ENCODE measurements at regions not wholly inside any gene's neighbourhood (a gene's known extent, or its start where the extent isn't known, plus 50 kb on each side); places are given as distances from the start of the nearest gene placed in this dataset.
A peak's percentile ranks its signal among the peaks of the same experiment; 100 is the strongest.

DNA sequence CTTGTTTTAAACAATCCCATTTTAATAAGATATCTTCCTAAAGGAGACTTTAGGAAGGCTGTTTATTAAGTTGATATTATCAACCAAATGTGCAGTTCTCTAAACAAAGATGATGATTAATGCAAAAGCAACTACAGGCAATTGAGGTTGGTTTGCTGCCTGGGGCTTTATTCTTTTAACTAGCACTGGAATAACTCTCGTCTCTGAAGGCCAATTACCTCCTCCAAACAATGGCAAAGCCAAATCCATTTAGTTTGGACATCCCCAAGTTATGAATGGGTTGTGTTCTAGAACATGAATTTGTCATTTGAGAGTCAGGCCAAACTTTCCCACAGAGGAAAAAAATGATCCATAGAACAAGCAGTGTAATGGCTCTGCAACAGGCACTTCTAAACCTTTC lies 114.1 kb downstream of the SLC16A9 start:
- DNase-seq: no peak

DNA sequence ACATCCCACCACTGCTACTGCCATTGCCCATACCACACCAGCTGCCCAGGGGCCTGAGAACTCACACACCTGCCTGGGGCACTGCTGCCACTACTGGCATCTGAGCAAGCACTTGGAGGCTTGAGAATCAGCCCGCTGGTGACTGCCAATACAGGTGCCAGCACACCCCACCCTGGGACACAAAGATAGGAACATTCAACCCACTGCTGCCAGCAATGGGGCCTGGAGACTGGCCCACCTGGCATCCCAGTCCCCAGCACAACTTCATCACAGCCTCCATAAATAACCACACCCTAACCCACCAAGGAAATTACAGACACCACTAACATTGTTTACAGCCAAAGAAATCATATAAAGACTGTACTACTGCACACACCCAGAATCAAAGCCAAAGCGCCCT lies 115.9 kb downstream of the SLC16A9 start:
- no peak for DNase-seq

DNA sequence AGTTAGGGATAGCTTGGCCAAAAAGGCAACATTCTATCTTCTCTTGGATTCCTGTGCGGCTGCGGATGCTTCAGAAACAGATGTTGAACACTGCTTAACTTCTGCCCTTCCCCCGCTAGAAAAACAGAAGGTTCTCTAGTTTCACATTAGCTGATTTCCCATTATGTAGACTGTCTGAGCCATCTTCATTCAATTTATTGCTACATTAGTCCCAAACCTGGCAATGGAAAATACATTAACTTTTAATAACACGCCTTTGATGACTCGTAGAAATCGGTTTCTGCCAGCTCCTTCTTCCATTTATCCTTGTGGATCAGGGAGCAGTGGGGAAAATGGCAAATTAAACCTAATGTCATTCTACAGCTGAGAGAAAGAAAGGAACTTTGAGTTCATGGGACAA lies 119.9 kb downstream of the SLC16A9 start:
- no peak for DNase-seq

DNA sequence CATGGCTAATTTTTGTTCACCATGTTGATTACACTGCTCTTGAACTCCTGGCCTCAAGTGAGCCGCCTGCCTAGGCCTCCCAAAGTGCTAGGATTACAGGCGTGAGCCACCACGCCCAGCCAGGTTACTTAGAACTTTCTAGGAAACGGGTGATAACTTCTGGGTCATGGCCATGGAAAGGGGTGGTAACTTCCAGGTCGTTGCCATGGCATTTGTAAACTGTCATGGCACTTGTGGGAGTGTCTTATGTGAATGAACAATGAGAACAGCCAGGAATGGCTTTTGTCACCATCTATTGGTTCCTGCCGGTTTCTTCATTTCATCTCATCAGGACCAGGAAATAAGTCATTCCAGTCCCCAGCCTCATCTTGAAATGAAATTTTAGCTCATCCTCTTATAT lies 120.9 kb downstream of the SLC16A9 start:
- no peak for DNase-seq

DNA sequence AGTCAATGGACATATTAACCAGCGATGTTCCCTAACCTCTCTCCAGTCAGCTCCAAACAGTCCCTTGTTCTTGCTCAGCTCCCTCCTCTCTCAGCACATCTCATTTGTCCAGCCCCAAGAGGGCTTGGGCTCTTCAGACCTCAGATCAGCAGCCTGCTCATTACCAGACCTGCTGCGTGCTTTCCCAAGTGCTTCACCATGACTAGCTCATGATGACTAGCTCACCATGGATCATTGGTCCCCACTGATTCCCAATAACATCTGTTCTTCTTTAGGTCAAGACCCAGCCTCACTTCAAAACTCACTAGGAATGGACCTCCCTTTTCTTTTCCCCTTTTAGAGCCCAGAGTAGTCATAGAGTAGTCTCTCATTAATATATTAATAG lies 121.9 kb downstream of the SLC16A9 start:
- no peak for DNase-seq

DNA sequence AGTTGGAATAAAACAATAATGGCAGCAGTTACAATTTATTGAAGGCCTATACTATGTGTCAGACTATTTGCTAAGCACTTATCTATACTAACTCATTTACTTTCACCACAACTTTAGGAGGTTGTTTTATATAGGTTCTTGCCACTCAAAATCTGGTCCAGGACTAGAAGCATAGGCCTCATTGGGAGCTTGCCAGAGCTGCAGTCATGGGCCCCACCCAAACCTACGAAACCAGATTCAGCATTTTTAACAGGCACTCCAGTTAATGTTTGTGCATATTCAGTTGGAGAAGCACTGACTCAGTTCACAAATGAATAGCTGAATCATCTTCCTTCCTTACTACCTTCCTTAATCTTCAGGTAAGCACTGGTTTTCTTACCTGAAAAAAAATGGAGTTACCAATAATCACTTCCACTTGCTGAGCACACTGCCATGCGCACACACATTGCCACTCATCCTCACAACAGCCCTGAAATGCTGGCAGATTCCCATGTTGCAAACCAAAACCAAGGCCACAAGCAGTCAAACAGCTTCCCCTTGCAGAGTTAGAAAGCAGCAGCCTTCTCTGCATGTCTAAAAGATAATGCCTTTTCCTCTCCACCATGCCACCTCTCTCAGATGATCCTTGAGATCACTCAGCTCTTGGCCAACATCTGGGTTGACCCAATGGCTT lies 122.4 kb downstream of the SLC16A9 start:
- no peak for DNase-seq

DNA sequence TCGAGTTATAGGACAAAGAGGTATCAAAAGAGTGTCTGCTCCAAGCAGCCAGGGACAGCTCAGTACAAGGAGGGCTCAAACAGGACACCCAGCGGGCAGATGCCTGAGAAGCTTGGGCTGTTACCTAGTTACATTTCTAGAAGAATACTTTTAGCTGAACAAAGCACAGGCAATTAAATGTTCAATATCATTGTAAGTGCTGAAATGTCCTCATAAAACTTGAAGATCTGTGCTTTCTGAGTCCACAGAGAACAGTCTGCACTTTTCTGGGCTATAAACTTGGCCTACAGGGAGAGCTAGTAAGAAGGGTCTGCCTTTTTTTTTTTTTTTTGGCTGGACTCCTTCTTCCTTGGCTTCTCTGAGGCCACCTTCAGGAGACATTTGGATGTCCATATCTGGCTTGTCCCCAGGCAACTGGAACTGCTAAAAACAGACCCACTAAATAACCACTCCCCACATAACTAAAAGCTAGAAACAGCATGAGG lies 123.2 kb downstream of the SLC16A9 start:
- no peak for DNase-seq

DNA sequence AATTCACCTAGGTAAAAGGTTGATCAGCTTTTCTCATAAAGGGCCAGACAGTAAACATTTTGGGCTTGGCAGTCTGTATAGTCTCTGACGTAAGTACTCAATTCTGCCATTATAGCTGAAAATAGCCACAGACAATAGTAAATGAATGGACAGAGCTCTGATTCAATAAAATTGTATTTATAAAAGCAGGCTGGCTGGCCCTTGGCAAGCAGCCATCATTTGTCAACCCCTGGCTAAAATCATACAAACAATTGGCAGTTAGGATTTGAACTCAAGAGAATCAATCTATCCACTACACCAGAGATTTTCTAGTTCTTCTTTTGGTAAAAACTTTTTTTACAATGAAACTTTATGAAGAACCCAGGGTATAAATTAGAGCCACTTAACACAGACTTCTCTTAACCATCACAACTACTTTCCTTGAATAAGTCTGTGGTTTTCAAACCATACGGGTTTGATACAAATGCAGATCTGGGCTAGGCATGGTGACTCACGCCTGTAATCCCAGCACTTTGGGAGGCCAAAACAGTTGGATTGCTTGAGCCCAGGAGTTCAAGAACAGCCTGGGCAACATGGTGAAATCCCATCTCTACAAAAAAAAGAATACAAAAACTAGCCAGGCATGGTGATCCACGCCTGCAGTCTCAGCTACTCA lies 124.5 kb downstream of the SLC16A9 start:
- DNase-seq: no peak

DNA sequence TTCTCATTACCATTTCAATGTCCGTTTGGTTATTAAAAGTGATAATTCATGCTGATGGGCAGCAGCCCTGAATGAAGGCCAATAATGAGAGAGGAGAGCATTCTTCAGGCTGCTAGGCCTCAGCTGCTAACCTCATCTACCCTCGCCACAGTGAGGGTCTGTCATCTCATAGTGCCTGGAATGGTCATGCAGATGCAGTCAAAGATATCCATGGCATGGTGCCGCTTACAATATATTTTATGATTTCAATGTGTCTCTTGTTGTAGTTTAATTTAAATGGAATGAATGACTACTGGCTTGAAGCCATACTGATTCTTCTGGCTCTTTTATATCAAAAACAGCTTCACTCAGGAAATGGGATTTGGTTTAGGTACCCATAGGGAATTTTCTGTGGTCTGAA lies 126.9 kb downstream of the SLC16A9 start:
- DNase-seq: no peak

DNA sequence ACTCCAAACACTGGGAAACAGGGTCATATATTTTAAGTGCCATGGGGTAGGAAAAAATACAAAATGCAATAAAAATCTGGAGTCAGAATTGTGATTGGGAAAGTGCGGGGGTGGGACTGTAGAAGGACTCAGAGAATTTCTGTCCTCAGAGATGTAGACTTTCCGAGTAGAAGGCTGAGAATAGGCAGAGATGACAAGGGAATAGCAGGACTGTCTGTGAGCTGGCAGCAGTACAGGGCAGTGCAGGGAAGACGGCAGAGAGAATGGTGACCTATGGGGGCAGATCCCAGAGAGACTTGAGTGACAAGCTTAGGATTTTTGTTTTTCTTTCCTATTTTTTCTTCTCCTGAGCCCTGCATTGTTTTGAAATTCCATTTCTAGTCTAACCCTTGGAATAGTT lies 127.6 kb downstream of the SLC16A9 start:
- no peak for DNase-seq

DNA sequence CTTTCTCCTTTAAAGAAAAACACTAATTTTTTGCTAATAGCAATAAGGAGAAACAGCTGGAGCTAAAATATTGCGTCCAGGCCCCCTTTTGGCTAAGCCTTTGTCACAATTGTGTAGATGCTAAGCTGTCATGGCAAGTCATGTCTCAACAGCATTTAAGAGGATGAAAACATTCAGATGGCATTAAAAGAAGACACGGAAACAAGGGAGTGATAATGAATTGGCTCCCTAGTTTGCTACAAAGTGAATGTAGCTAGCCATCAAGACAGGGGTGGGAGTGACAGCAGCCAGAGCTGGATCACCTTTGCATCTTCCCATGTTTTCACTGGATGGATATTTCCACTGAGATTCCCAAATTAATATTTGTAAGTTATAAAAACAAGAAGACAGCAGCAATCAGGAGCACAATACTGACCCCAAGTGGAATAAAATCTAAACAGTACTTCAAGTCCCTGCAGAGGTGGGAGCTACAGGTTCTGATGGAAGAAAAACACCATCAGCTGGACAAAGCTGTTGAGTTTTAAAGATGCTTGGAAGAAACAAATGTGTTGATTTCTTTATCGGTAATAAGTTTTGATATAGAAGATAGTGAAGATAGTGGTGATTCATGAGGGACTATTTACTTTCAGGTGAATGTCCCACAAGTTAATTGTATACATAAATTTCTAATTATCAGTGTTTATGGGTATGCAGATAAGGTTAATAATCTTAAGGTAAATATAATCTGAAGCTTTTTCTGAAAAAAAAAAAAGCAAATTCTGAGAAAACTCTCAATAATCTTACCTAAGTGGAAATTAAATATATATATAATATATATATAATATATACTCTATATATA lies 129.4 kb downstream of the SLC16A9 start:
- peak; percentile 31 for DNase-seq

DNA sequence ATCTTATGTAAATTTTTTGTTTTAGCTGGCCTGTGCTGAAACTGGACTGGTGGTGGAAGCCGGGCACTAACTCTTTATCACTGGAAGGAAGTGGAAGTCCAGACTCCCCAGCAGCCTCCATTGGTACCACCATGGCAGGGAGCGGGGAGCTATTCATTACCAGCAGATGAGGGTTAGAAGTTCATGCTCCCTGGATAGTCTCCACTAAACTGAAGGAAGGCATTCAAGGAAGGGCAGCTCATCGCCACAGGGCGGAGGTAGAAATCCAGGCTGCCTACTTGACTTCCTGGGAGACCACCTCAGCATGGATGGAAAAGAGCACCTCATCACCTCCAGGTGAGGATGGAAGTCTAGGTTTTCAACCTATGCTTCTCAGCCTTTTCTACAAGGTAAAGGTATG lies 130.9 kb downstream of the SLC16A9 start:
- DNase-seq: no peak

DNA sequence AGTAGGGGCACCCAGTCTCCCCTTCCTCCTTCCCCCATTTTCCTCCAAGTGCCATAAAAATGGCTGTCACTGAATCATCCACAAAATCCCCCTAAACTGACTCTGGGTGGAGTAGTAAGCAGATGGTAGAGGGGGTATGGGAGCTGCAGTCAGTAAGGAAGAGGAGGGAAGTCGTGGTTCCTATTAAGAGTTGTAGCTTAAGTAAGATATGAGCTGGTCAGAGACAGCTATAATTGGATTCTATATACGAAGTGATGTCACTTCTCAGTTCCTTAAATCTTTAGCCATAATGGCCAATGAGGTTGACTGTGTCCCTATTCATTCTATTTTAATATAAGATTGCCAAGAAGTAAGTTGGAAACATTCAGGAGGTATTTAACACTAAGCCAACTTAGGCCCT lies 131.7 kb downstream of the SLC16A9 start:
- DNase-seq: no peak

DNA sequence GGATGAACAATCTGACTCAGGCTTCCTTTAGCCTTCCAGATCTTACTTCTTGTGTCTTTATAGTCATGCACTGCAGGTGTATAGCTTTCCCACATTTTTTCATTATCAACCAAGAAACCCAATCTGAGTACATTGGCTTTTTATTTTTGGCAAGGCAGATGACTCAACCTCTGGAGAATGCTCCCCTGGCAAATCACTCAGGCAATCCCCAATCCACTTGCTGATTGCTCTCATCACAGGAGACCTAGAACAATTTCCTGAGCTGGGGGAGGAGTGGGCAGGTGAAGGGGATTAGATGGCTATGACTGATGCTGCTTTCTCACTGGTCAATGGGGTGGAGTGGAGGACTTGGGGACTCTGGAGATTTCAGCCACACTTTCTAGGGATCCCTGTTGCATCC lies 134.4 kb downstream of the SLC16A9 start:
- DNase-seq: no peak

DNA sequence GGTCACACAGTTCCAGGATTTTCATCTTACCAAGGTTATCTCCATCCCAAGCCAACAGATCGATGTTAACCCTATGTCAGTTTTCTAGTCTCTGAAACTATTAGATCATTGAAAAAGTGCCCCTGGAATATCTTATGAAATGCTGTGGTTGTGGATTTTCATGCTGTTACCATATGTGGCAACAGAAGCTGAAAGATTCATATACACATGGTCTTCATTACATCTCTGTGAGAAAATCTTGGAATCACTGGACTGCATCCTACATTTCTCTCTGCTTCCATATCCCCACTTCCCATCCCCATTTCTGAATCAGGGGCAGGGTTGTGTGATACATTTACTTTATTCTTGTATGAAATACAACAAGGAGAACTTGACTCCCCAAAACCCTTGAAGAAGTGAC lies 146.1 kb downstream of the SLC16A9 start:
- DNase-seq: no peak

DNA sequence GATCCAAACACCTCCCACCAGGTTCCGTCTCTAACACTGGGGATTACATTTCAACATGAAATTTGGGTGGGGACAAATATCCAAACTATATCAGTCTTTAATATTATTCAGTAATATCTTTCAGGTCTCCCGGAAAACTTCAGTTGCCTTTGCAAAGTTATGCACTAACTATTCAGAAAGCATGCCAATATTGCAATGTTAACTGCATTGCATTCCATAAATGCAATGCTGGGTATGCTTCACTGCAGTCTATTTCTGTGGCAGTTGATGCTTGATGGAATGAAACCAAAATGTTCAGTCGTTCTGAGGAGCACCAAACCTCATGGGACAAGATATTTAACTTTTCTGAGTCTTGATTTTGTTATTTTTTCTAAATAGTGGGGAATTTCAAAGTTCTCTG lies 147.5 kb downstream of the SLC16A9 start:
- no peak for DNase-seq

DNA sequence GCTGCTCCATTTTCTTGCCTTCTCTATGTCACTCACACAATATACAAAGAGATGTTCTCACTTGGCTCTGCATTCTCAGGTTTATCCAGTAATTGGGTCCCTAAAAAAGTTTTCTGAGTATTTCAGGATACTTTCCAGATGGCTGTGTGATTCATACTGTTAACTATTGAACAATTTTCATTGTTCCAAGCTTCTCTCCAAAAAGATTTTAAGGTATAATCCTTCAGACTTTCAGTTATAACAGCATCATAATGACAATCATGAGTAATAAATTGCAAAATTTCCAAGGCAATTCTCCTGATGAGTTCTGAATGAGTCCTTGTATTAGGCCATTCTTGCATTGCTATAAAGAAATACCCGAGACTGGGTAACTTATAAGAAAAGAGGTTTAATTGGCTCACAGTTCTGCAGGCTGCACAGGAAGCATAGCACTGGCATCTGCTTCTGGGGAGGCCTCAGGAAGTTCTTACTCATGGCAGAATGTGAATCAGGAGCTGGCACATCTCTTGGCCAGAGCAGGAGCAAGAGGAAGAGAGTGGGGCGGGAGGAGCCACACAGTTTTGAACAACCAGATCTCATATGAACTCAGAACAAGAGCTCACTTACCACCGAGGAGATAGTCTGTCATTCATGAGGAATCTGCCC lies 148.1 kb downstream of the SLC16A9 start:
- no peak for DNase-seq

DNA sequence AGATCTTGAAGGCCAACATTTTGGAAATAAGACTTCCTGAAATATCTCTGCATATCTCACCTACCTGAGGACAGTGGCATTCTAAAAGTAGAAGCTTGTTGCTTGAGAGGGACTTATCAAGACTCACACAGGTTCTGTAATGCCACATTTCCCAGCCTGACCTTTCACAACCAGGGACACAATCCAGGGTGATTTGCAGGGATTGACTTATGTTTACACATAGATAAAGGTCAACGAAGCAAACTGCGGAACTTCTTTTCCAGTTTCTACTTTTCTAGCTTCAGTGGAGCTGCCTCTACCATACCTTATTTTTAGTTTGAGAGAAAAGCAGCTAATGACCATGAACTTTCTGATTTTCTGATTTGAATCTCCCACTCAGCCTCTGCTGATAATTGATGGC lies 148.7 kb downstream of the SLC16A9 start:
- DNase-seq: no peak

DNA sequence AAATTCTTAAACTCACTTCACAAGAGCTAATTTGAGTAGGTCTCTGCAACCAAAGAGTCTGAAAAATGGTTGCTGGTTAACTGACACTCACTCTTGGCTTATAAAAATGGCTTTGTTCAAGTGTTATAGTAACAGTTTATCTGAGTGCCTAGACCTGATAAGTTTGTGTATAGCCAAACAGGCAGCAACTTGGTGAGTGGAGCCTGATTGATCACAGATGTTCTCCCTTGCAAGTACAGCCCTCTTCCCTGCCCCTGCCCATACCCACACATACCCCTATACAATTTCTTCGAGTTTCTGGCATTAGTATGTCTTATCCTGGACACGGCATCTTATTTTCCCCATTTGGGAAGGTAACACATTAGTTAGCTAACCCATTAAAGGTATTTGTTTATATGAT lies 149.5 kb downstream of the SLC16A9 start:
- DNase-seq: no peak

DNA sequence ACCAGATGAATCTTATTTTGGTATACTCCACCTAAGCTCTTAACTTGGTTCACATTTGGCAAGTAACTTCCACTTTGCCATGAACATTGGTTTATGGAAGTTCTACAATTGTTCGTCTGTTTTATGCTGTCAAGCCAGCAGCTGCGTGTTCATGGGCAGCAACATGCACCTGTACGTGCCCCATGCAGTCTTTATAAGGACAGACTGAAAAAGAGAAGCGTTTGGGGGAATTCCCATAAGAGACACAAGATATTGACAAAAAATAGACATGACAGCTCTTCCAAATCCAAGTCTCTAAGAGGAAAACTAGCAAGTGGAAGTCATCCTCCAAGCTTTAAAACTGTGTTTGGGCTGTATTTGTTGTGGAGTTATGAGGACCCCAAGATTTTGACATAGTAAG lies 151.6 kb downstream of the SLC16A9 start:
- DNase-seq: no peak

DNA sequence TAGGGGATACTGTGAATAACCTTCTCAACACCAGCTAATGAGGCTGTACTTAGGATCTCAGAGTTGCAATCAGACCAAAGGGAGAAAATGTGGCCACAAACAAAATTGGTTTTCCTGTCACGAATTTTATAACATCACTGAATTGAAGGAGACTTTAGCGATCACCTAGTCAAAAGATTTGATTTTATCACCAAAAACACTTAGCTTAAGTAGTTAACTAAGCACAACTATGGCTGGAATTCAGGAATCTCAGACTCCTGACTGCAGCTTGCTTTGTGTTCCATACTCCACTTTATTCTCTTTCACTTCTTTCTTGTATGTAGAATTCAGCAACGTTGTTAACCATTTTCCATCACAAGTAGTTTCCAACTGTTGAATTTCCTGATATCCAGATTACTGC lies 152.0 kb downstream of the SLC16A9 start:
- DNase-seq: no peak

DNA sequence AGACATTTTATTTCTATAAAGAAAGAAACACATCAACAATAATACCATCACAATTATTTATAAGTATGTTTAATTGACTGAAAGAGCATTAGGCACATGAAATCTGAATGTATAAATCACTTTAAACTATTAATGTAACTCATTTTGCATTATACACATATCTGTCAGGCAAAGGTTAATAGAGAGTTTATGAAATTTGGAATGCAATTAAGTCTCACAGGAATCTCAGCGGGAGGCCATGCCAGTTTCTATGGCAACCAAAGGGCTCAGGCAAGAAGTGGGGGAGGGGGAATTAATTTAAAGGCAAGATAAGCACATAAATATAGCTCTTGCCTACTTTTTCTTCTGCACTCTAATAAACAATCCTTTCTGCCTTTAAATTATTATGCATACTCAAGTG lies 152.6 kb downstream of the SLC16A9 start:
- DNase-seq: no peak

DNA sequence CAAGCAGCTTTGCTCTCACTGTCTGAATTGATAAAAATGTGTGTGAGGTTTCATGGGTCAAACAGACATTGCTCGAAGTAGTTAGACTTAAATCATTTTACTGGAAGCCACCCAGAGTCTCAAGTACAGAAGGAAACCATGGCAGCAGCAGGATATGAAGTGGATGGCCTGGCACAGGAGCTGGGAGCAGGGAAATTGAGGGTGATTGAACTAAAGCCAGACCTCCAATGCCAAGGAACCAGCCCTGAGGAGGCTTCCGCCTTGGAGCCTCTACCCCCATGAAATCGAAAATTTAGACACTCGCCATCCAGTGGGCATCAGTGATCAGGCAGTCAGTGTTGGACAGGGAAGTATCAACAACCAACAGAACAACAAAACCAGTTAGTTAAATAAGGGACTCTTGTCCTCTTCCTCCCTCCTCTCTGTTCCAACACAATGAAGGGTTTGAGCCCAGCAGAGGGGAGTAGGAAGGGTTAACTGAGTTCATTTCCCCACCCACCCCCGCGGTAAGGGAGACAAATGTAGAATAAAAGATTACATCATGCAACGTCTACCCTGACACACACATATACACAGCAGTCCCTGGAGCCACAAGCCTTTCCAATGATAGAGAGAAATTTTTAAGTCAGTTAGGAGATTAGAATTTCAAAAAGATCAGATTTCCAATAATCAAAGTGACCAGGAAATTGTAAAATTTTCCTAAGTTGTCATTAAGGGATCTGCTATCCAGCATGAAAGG lies 156.3 kb downstream of the SLC16A9 start:
- no peak for DNase-seq
